ENCODE measurements at regions not wholly inside any gene's neighbourhood (a gene's known extent, or its start where the extent isn't known, plus 50 kb on each side); places are given as distances from the start of the nearest gene placed in this dataset.

DNA sequence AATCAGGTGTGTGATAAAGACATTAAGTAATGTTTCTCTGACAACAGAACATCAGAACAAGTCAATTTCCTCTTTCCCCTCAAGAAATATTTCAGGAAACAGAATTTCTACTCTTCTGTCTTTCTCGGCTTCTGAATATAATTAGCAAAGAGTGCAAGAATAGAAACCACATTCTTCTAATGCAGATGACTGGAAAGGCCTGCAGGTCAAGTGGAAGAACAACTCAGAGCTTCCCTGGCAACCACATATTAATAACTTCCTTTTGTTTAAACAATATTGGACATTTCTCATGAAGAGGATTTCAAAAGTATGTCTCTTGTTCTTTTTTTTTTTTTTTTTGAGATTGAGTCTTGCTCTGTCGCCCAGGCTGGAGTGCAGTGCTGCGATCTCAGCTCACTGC, 225.5 kb downstream of the PARM1 start:
- DNase-seq (no peak), ATAC-seq (no peak)
- Histone ChIP-seq H3K27me3 (no peaks in the 10 kb centered on the region), H3K4me3 (no peak overlapping the region), H3K4me1 (no peaks in the 10 kb centered on the region), H3K36me3 (no peaks in the 10 kb centered on the region), H3K27ac (no peak overlapping the region), H3K9me3 (no peaks in the 10 kb centered on the region)
- intact Hi-C loops (cut with DNase I), result no loop called here
- WGBS (ENCODE audit: insufficient coverage, low coverage, low lambda C conversion rate, missing lambda C conversion rate), result 50% methylated on average over 2 of the region's 3 CpGs
- TF ChIP-seq, protein P1, sequence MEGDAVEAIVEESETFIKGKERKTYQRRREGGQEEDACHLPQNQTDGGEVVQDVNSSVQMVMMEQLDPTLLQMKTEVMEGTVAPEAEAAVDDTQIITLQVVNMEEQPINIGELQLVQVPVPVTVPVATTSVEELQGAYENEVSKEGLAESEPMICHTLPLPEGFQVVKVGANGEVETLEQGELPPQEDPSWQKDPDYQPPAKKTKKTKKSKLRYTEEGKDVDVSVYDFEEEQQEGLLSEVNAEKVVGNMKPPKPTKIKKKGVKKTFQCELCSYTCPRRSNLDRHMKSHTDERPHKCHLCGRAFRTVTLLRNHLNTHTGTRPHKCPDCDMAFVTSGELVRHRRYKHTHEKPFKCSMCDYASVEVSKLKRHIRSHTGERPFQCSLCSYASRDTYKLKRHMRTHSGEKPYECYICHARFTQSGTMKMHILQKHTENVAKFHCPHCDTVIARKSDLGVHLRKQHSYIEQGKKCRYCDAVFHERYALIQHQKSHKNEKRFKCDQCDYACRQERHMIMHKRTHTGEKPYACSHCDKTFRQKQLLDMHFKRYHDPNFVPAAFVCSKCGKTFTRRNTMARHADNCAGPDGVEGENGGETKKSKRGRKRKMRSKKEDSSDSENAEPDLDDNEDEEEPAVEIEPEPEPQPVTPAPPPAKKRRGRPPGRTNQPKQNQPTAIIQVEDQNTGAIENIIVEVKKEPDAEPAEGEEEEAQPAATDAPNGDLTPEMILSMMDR (IDR thresholded peaks at IDR 0.05), result no peak
- no peak for TF ChIP-seq POLR2A (IDR thresholded peaks at IDR 0.05)

DNA sequence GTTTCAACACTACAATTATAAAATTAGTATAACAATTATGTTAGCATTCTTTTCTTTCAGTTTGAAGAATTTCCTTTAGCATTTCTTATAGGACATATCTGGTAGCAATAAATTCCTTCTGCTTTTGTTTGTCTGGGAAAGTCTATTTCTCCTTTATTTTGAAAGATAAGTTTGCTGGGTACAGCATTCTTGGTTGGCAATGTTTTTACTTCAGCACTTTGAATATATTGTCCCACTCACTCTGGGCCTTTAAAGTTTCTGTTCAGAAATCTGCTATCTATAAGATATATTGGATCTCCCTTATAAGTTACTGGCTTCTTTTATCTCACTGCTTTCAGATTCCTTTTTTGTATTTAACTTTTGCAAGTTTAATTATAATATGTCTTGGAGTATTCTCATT, 222.1 kb downstream of the PARM1 start:
- DNase-seq (no peak), ATAC-seq (no peak)
- no peaks in the 10 kb centered on the region for H3K36me3 ChIP-seq
- H3K9me3 ChIP-seq, result no peaks in the 10 kb centered on the region
- H3K4me1 ChIP-seq, result no peaks in the 10 kb centered on the region
- no peaks in the 10 kb centered on the region for H3K27me3 ChIP-seq
- H3K27ac ChIP-seq, result no peak overlapping the region
- TF ChIP-seq POLR2A (IDR thresholded peaks at IDR 0.05), result no peak
- TF ChIP-seq, protein P1 (IDR thresholded peaks at IDR 0.05), result no peak
- intact Hi-C loops (cut with DNase I), result no loop called here
- H3K4me3 ChIP-seq, result no peak overlapping the region

DNA sequence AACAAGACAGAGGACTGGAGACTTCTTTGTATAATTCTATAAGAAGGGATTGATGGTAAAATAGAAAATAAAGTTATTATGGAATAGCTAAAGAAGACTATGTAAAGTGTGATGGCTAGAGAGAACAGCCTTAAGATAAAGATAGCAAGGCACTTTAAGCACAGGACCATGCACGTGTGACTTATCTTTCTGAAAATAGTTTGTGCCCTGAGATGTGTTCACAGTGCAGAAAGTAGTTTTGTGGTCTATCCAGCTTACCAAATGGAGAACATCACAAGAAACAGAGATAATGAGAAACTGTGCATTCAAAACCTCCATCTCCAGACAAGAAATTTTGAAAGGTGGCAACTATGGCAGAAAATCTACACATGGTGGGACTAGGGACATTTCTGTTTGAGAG, 213.3 kb downstream of the PARM1 start:
- H3K36me3 ChIP-seq, result no peaks in the 10 kb centered on the region
- no peak for TF ChIP-seq POLR2A (IDR thresholded peaks at IDR 0.05)
- TF ChIP-seq, protein P1 (IDR thresholded peaks at IDR 0.05), result no peak
- H3K27ac ChIP-seq, result no peak overlapping the region
- no peaks in the 10 kb centered on the region for H3K9me3 ChIP-seq
- H3K4me3 ChIP-seq, result no peak overlapping the region
- DNase-seq (no peak), ATAC-seq (no peak)
- no peaks in the 10 kb centered on the region for H3K27me3 ChIP-seq
- H3K4me1 ChIP-seq, result no peaks in the 10 kb centered on the region
- intact Hi-C loops (cut with DNase I), result no loop called here
- 58% methylated on average over 1 of the region's 1 CpG for WGBS (ENCODE audit: insufficient coverage, low coverage, low lambda C conversion rate, missing lambda C conversion rate)

DNA sequence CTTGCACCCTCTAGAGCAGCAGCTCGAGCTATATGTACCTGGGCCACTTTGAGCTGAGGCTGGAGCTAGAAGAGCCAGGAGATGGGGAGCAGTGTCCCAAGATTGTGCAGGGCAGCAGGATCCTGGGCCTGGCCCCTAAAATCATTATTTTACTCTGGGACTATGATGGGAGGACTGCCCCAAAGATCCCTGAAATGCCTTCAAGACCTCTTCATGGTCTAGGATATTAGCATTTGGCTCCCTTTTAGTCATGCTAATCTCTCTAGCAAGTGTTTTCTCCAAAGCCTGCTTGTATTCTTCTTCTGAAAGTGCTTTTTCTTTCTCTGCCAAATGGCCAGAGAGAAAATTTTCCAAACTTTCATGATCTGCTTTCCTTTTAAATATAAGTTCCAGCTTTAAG, 211.6 kb downstream of the PARM1 start:
- ATAC-seq (no peak), DNase-seq (no peak)
- TF ChIP-seq, protein P1 (IDR thresholded peaks at IDR 0.05), result no peak
- TF ChIP-seq POLR2A (IDR thresholded peaks at IDR 0.05), result no peak
- WGBS (ENCODE audit: insufficient coverage, low coverage, low lambda C conversion rate, missing lambda C conversion rate), result 20% methylated on average over 1 of the region's 1 CpG
- Histone ChIP-seq H3K4me1 (no peaks in the 10 kb centered on the region), H3K36me3 (no peaks in the 10 kb centered on the region), H3K9me3 (no peaks in the 10 kb centered on the region), H3K4me3 (no peak overlapping the region), H3K27ac (no peak overlapping the region), H3K27me3 (no peaks in the 10 kb centered on the region)
- intact Hi-C loops (cut with DNase I), result no loop called here

DNA sequence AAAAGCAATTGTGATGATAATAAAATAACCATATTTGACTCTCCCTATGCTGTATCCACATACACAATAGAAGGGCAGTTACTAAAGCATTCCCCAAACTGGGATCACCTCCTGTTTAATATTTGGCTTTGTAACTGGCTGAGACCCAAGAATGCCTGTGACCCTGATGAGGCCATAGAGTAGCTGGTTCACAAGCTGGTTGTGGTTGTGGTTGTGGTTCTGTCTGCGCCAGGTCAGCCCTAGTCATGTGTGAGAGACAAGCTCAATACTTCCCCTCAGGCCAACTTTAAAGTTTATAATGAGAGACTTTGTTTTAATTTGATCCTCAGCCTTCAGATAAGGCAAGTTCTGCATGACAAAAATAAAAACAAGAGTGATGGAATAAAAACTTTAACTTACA, 209.9 kb downstream of the PARM1 start:
- no peak overlapping the region for H3K27ac ChIP-seq
- no peak overlapping the region for H3K4me3 ChIP-seq
- WGBS (ENCODE audit: insufficient coverage, low coverage, low lambda C conversion rate, missing lambda C conversion rate), result 46% methylated on average over 1 of the region's 1 CpG
- H3K4me1 ChIP-seq, result no peaks in the 10 kb centered on the region
- DNase-seq (no peak), ATAC-seq (no peak)
- no peaks in the 10 kb centered on the region for H3K36me3 ChIP-seq
- H3K9me3 ChIP-seq, result no peaks in the 10 kb centered on the region
- no peak for TF ChIP-seq POLR2A (IDR thresholded peaks at IDR 0.05)
- TF ChIP-seq, protein P1 (IDR thresholded peaks at IDR 0.05), result no peak
- no peaks in the 10 kb centered on the region for H3K27me3 ChIP-seq
- intact Hi-C loops (cut with DNase I), result no loop called here

Data from right lobe of liver (tissue), 6 donors.